ENCODE measurements at regions not wholly inside any gene's neighbourhood (a gene's known extent, or its start where the extent isn't known, plus 50 kb on each side); places are given as distances from the start of the nearest gene placed in this dataset.

GRCh38 chr6:105669232-105669631, 266.4 kb upstream of the PREP start:
- no peak for DNase-seq
- Histone ChIP-seq H3K79me1 (replicated peaks; ENCODE audit: low read length, poor library complexity, severe bottlenecking) (no peaks in the 10 kb centered on the region), H3K36me3 (ENCODE audit: control insufficient read depth in 1 of 2, insufficient read depth in 2 of 2, low read depth in 1 of 2, low read length in 2 of 2) (no peaks in the 10 kb centered on the region), H2BK15ac (ENCODE audit: low read depth, poor library complexity, severe bottlenecking) (no peak overlapping the region), H3K4me1 (ENCODE audit: control insufficient read depth, insufficient read depth, low read depth, low read length) (no peaks in the 10 kb centered on the region), H2AK5ac (ENCODE audit: low read length, severe bottlenecking) (no peak overlapping the region), H3K9ac (ENCODE audit: low read length) (no peak overlapping the region), H3K23ac (ENCODE audit: low read length in 2 of 2) (no peak overlapping the region), H3K9me3 (ENCODE audit: control insufficient read depth, low read length) (peaks cover 14% of the 10 kb centered on the region), H3K4ac (ENCODE audit: low read depth in 1 of 2, low read length in 2 of 2) (no peak overlapping the region), H2AFZ (ENCODE audit: low read depth, low read length) (no peak overlapping the region), H3K18ac (ENCODE audit: low read depth in 1 of 2, low read length in 2 of 2) (no peak overlapping the region), H4K8ac (ENCODE audit: low read length) (no peak overlapping the region), H4K91ac (ENCODE audit: low read length) (no peak overlapping the region), H3K27ac (ENCODE audit: low read length, poor library complexity, severe bottlenecking) (no peak overlapping the region), H3K27me3 (ENCODE audit: control insufficient read depth in 1 of 2, insufficient read depth in 1 of 2, low read length in 2 of 2) (no peaks in the 10 kb centered on the region), H2BK12ac (ENCODE audit: low read length in 2 of 2) (no peak overlapping the region), H3K4me3 (ENCODE audit: insufficient read depth in 1 of 2, low read depth in 1 of 2, low read length in 2 of 2) (no peak overlapping the region), H2BK120ac (ENCODE audit: low read depth, low read length) (no peak overlapping the region), H3K4me2 (ENCODE audit: low read length, poor library complexity, severe bottlenecking) (no peak overlapping the region), H3K14ac (ENCODE audit: low read length in 2 of 2) (peak overlapping the region in 1 of 2 experiments; percentile 39), H2BK5ac (ENCODE audit: low read depth, low read length, poor library complexity, severe bottlenecking) (no peak overlapping the region)
- WGBS, result 94% methylated on average over 5 of the region's 5 CpGs

GRCh38 chr6:105667056-105667455, 264.2 kb upstream of the PREP start:
- Histone ChIP-seq H4K8ac (ENCODE audit: low read length) (no peak overlapping the region), H3K4ac (ENCODE audit: low read depth in 1 of 2, low read length in 2 of 2) (no peak overlapping the region), H2BK120ac (ENCODE audit: low read depth, low read length) (no peak overlapping the region), H3K4me3 (ENCODE audit: insufficient read depth in 1 of 2, low read depth in 1 of 2, low read length in 2 of 2) (no peak overlapping the region), H2BK12ac (ENCODE audit: low read length in 2 of 2) (no peak overlapping the region), H3K79me1 (replicated peaks; ENCODE audit: low read length, poor library complexity, severe bottlenecking) (no peaks in the 10 kb centered on the region), H2BK5ac (ENCODE audit: low read depth, low read length, poor library complexity, severe bottlenecking) (no peak overlapping the region), H3K36me3 (ENCODE audit: control insufficient read depth in 1 of 2, insufficient read depth in 2 of 2, low read depth in 1 of 2, low read length in 2 of 2) (no peaks in the 10 kb centered on the region), H3K23ac (ENCODE audit: low read length in 2 of 2) (no peak overlapping the region), H3K18ac (ENCODE audit: low read depth in 1 of 2, low read length in 2 of 2) (no peak overlapping the region), H3K9ac (ENCODE audit: low read length) (no peak overlapping the region), H3K9me3 (ENCODE audit: control insufficient read depth, low read length) (peaks cover 16% of the 10 kb centered on the region), H2BK15ac (ENCODE audit: low read depth, poor library complexity, severe bottlenecking) (no peak overlapping the region), H2AK5ac (ENCODE audit: low read length, severe bottlenecking) (no peak overlapping the region), H3K27ac (ENCODE audit: low read length, poor library complexity, severe bottlenecking) (no peak overlapping the region), H3K14ac (ENCODE audit: low read length in 2 of 2) (no peak overlapping the region), H3K4me1 (ENCODE audit: control insufficient read depth, insufficient read depth, low read depth, low read length) (no peaks in the 10 kb centered on the region), H2AFZ (ENCODE audit: low read depth, low read length) (no peak overlapping the region), H4K91ac (ENCODE audit: low read length) (no peak overlapping the region), H3K27me3 (ENCODE audit: control insufficient read depth in 1 of 2, insufficient read depth in 1 of 2, low read length in 2 of 2) (no peaks in the 10 kb centered on the region), H3K4me2 (ENCODE audit: low read length, poor library complexity, severe bottlenecking) (no peak overlapping the region)
- 94% methylated on average over 12 of the region's 12 CpGs for WGBS
- no peak for DNase-seq

- H3K4me3 ChIP-seq (ENCODE audit: insufficient read depth in 1 of 2, low read depth in 1 of 2, low read length in 2 of 2), result no peak overlapping the region
- no peak overlapping the region for H2AFZ ChIP-seq (ENCODE audit: low read depth, low read length)
- H2BK15ac ChIP-seq (ENCODE audit: low read depth, poor library complexity, severe bottlenecking), result no peak overlapping the region
- H3K4me2 ChIP-seq (ENCODE audit: low read length, poor library complexity, severe bottlenecking), result no peak overlapping the region
- no peak for DNase-seq
- no peak overlapping the region for H4K91ac ChIP-seq (ENCODE audit: low read length)
- no peaks in the 10 kb centered on the region for H3K4me1 ChIP-seq (ENCODE audit: control insufficient read depth, insufficient read depth, low read depth, low read length)
- H2BK12ac ChIP-seq (ENCODE audit: low read length in 2 of 2), result no peak overlapping the region
- no peaks in the 10 kb centered on the region for H3K79me1 ChIP-seq (replicated peaks; ENCODE audit: low read length, poor library complexity, severe bottlenecking)
- H2BK5ac ChIP-seq (ENCODE audit: low read depth, low read length, poor library complexity, severe bottlenecking), result no peak overlapping the region
- no peak overlapping the region for H3K9ac ChIP-seq (ENCODE audit: low read length)
- no CpG with 5 or more reads among the region's 2 CpGs for WGBS
- peaks cover 13% of the 10 kb centered on the region for H3K9me3 ChIP-seq (ENCODE audit: control insufficient read depth, low read length)
- H4K8ac ChIP-seq (ENCODE audit: low read length), result no peak overlapping the region
- no peaks in the 10 kb centered on the region for H3K27me3 ChIP-seq (ENCODE audit: control insufficient read depth in 1 of 2, insufficient read depth in 1 of 2, low read length in 2 of 2)
- no peak overlapping the region for H2AK5ac ChIP-seq (ENCODE audit: low read length, severe bottlenecking)
- no peak overlapping the region for H3K18ac ChIP-seq (ENCODE audit: low read depth in 1 of 2, low read length in 2 of 2)
- H3K4ac ChIP-seq (ENCODE audit: low read depth in 1 of 2, low read length in 2 of 2), result no peak overlapping the region
- H3K14ac ChIP-seq (ENCODE audit: low read length in 2 of 2), result no peak overlapping the region
- H2BK120ac ChIP-seq (ENCODE audit: low read depth, low read length), result no peak overlapping the region
- no peak overlapping the region for H3K27ac ChIP-seq (ENCODE audit: low read length, poor library complexity, severe bottlenecking)
- no peak overlapping the region for H3K23ac ChIP-seq (ENCODE audit: low read length in 2 of 2)
- H3K36me3 ChIP-seq (ENCODE audit: control insufficient read depth in 1 of 2, insufficient read depth in 2 of 2, low read depth in 1 of 2, low read length in 2 of 2), result no peaks in the 10 kb centered on the region
These were observed 262.0 kb upstream of the PREP start for GRCh38 chr6:105664931-105665330.

- no peak overlapping the region for H3K18ac ChIP-seq (ENCODE audit: low read depth in 1 of 2, low read length in 2 of 2)
- H3K9me3 ChIP-seq (ENCODE audit: control insufficient read depth, low read length), result peaks cover 3% of the 10 kb centered on the region
- H2BK15ac ChIP-seq (ENCODE audit: low read depth, poor library complexity, severe bottlenecking), result no peak overlapping the region
- H2BK12ac ChIP-seq (ENCODE audit: low read length in 2 of 2), result no peak overlapping the region
- 100% methylated on average over 1 of the region's 2 CpGs for WGBS
- H3K27ac ChIP-seq (ENCODE audit: low read length, poor library complexity, severe bottlenecking), result no peak overlapping the region
- H3K4me1 ChIP-seq (ENCODE audit: control insufficient read depth, insufficient read depth, low read depth, low read length), result no peaks in the 10 kb centered on the region
- no peak for DNase-seq
- H2AFZ ChIP-seq (ENCODE audit: low read depth, low read length), result no peak overlapping the region
- H3K79me1 ChIP-seq (replicated peaks; ENCODE audit: low read length, poor library complexity, severe bottlenecking), result no peaks in the 10 kb centered on the region
- H3K4me3 ChIP-seq (ENCODE audit: insufficient read depth in 1 of 2, low read depth in 1 of 2, low read length in 2 of 2), result no peak overlapping the region
- no peak overlapping the region for H4K91ac ChIP-seq (ENCODE audit: low read length)
- H3K36me3 ChIP-seq (ENCODE audit: control insufficient read depth in 1 of 2, insufficient read depth in 2 of 2, low read depth in 1 of 2, low read length in 2 of 2), result no peaks in the 10 kb centered on the region
- H3K9ac ChIP-seq (ENCODE audit: low read length), result no peak overlapping the region
- no peak overlapping the region for H3K4ac ChIP-seq (ENCODE audit: low read depth in 1 of 2, low read length in 2 of 2)
- H3K27me3 ChIP-seq (ENCODE audit: control insufficient read depth in 1 of 2, insufficient read depth in 1 of 2, low read length in 2 of 2), result peaks cover 0 to 7% of the 10 kb centered on the region in 2 experiments
- no peak overlapping the region for H3K23ac ChIP-seq (ENCODE audit: low read length in 2 of 2)
- no peak overlapping the region for H2BK5ac ChIP-seq (ENCODE audit: low read depth, low read length, poor library complexity, severe bottlenecking)
- H3K4me2 ChIP-seq (ENCODE audit: low read length, poor library complexity, severe bottlenecking), result no peak overlapping the region
- H3K14ac ChIP-seq (ENCODE audit: low read length in 2 of 2), result no peak overlapping the region
- H4K8ac ChIP-seq (ENCODE audit: low read length), result no peak overlapping the region
- no peak overlapping the region for H2AK5ac ChIP-seq (ENCODE audit: low read length, severe bottlenecking)
- no peak overlapping the region for H2BK120ac ChIP-seq (ENCODE audit: low read depth, low read length)
These were observed 249.1 kb upstream of the PREP start for GRCh38 chr6:105651969-105652368.

Data from mesenchymal stem cell (in vitro differentiated cells and primary cell).